Loucy (cell line): ENCODE measurements at regions not wholly inside any gene's neighbourhood (a gene's known extent, or its start where the extent isn't known, plus 50 kb on each side); places are given as distances from the start of the nearest gene placed in this dataset.

Source experiments
- H2AFZ ChIP-seq: fragments of 200-600 bp; sonication (generic); 2 replicates; pipeline ENCODE4 v1.6.0; 2016; ENCODE audit warnings: antibody characterized with exemption, mild to moderate bottlenecking, low read length, moderate library complexity
- H3F3A ChIP-seq: fragments of 200-600 bp; 2 replicates; pipeline ENCODE4 v1.6.0; 2016; ENCODE audit warnings: antibody characterized with exemption, low read depth, mild to moderate bottlenecking
- H3K27me3 ChIP-seq: fragments of 200-600 bp; sonication (generic); 2 replicates; pipeline ENCODE4 v1.6.1; 2014; ENCODE audit warnings: low read length, mild to moderate bottlenecking; ENCODE audit not compliant: insufficient read depth, poor library complexity, severe bottlenecking
- H3K36me3 ChIP-seq: fragments of 200-600 bp; sonication (generic); 2 replicates; pipeline ENCODE4 v1.6.1; 2016; ENCODE audit warnings: low read length; ENCODE audit not compliant: insufficient read depth
- H3K4me1 ChIP-seq: fragments of 200-600 bp; sonication (generic); 2 replicates; pipeline ENCODE4 v1.5.1; 2014; ENCODE audit warnings: low read length, mild to moderate bottlenecking; ENCODE audit not compliant: insufficient read depth, poor library complexity, severe bottlenecking
- H3K4me2 ChIP-seq: fragments of 200-600 bp; sonication (generic); 2 replicates; pipeline ENCODE4 v1.6.0; 2014; ENCODE audit warnings: antibody characterized with exemption, low read length, low read depth, mild to moderate bottlenecking; ENCODE audit not compliant: poor library complexity, severe bottlenecking
- H3K4me3 ChIP-seq: fragments of 200-600 bp; sonication (generic); 2 replicates; pipeline ENCODE4 v1.5.1; 2014; ENCODE audit warnings: low read length, mild to moderate bottlenecking, mixed read lengths; ENCODE audit not compliant: poor library complexity, severe bottlenecking
- H3K79me2 ChIP-seq: fragments of 200-600 bp; sonication (generic); 2 replicates; pipeline ENCODE4 v1.6.1; 2014; ENCODE audit warnings: low read length; ENCODE audit not compliant: insufficient read depth
- H3K9ac ChIP-seq: fragments of 200-600 bp; sonication (generic); 2 replicates; pipeline ENCODE4 v1.6.0; 2014; ENCODE audit warnings: mild to moderate bottlenecking, low read depth, low read length, moderate library complexity; ENCODE audit not compliant: poor library complexity, severe bottlenecking
- H3K9me2 ChIP-seq: fragments of 200-600 bp; sonication (generic); replicated peaks from 2 replicates; pipeline ENCODE4 v1.6.1; 2016; ENCODE audit warnings: low read depth, low read length, mixed read lengths
- H3K9me3 ChIP-seq: fragments of 200-600 bp; sonication (generic); 2 replicates; pipeline ENCODE4 v1.6.1; 2014; ENCODE audit warnings: mild to moderate bottlenecking, antibody characterized with exemption, low read length, low read depth; ENCODE audit not compliant: insufficient read depth
- H4K20me1 ChIP-seq: fragments of 200-600 bp; sonication (generic); 2 replicates; pipeline ENCODE4 v1.6.0; 2014; ENCODE audit warnings: antibody characterized with exemption, low read length, mild to moderate bottlenecking; ENCODE audit not compliant: insufficient read depth, poor library complexity, severe bottlenecking
- CTCF ChIP-seq: fragments of 200-600 bp; sonication (generic); conservative IDR thresholded peaks from 2 replicates; pipeline ENCODE4 v1.5.1; 2014; ENCODE audit warnings: mild to moderate bottlenecking, antibody characterized with exemption, low read length
- EZH2phosphoT487 ChIP-seq: fragments of 200-600 bp; IDR thresholded peaks from 2 replicates; pipeline ENCODE4 v1.6.1; 2018; ENCODE audit warnings: antibody characterized with exemption, mild to moderate bottlenecking, moderate library complexity, borderline replicate concordance

GRCh38 chr12:131525795-131526508 lies 184.9 kb upstream of the SFSWAP start:
- no peak overlapping the region for H3K4me2 ChIP-seq
- H3K79me2 ChIP-seq = no peaks in the 10 kb centered on the region
- H3K4me3 ChIP-seq = no peak overlapping the region
- H3K4me1 ChIP-seq = no peaks in the 10 kb centered on the region
- H3K27me3 ChIP-seq = no peaks in the 10 kb centered on the region
- no peak for TF ChIP-seq CTCF
- no peak for TF ChIP-seq EZH2phosphoT487
- no peaks in the 10 kb centered on the region for H3F3A ChIP-seq
- H3K9me2 ChIP-seq = no peaks in the 10 kb centered on the region
- no peak overlapping the region for H2AFZ ChIP-seq
- no peaks in the 10 kb centered on the region for H3K9me3 ChIP-seq
- H4K20me1 ChIP-seq = no peaks in the 10 kb centered on the region
- no peak overlapping the region for H3K9ac ChIP-seq
- no peaks in the 10 kb centered on the region for H3K36me3 ChIP-seq

GRCh38 chr12:131527092-131527491 lies 183.8 kb upstream of the SFSWAP start:
- Histone ChIP-seq H3K4me3 (no peak overlapping the region), H3K9me3 (no peaks in the 10 kb centered on the region), H3K27me3 (no peaks in the 10 kb centered on the region), H2AFZ (no peak overlapping the region), H3K9ac (no peak overlapping the region), H3K36me3 (no peaks in the 10 kb centered on the region), H3K9me2 (no peaks in the 10 kb centered on the region), H3K79me2 (no peaks in the 10 kb centered on the region), H4K20me1 (no peaks in the 10 kb centered on the region), H3K4me2 (no peak overlapping the region), H3K4me1 (no peaks in the 10 kb centered on the region), H3F3A (no peaks in the 10 kb centered on the region)
- TF ChIP-seq CTCF = no peak
- no peak for TF ChIP-seq EZH2phosphoT487

- H3K27me3 ChIP-seq = no peaks in the 10 kb centered on the region
- no peak overlapping the region for H3K9ac ChIP-seq
- no peaks in the 10 kb centered on the region for H3K79me2 ChIP-seq
- no peaks in the 10 kb centered on the region for H3F3A ChIP-seq
- H3K4me2 ChIP-seq = no peak overlapping the region
- H2AFZ ChIP-seq = no peak overlapping the region
- no peak for TF ChIP-seq CTCF
- TF ChIP-seq EZH2phosphoT487 = no peak
- H3K9me2 ChIP-seq = no peaks in the 10 kb centered on the region
- H3K9me3 ChIP-seq = no peaks in the 10 kb centered on the region
- no peaks in the 10 kb centered on the region for H4K20me1 ChIP-seq
- no peaks in the 10 kb centered on the region for H3K36me3 ChIP-seq
- no peak overlapping the region for H3K4me3 ChIP-seq
- H3K4me1 ChIP-seq = no peaks in the 10 kb centered on the region
These were observed 183.2 kb upstream of the SFSWAP start for GRCh38 chr12:131527736-131528135.
